CD14-positive monocyte (primary cell): ENCODE measurements at regions not wholly inside any gene's neighbourhood (a gene's known extent, or its start where the extent isn't known, plus 50 kb on each side); places are given as distances from the start of the nearest gene placed in this dataset.

Source experiments
- DNase-seq, 3 donors: peaks; one replicate each; pipeline ENCODE4 v3.0.0-alpha.2; 2011 to 2022
- H2AFZ ChIP-seq: 2 replicates; pipeline ENCODE4 v1.6.0; 2012; ENCODE audit warnings: mild to moderate bottlenecking, low read depth, low read length, inconsistent platforms; ENCODE audit not compliant: insufficient read depth, poor library complexity, severe bottlenecking
- H3K27ac ChIP-seq, 2 donors: 1 replicate in 1 of 2; 2 replicates in 1 of 2; pipeline ENCODE4 v1.5.1; 2012 to 2013; ENCODE audit warnings: low read length in 2 of 2, control low read depth in 1 of 2, inconsistent platforms in 1 of 2, low read depth in 1 of 2, mild to moderate bottlenecking in 1 of 2
- H3K27me3 ChIP-seq, 2 donors: one replicate each; pipeline versions ENCODE4 v1.6.0 to v1.6.1; 2011 to 2013; ENCODE audit warnings: low read length in 2 of 2; ENCODE audit not compliant: control insufficient read depth in 2 of 2, insufficient read depth in 2 of 2
- H3K36me3 ChIP-seq, 2 donors: replicated peaks in 1 of 2; 1 replicate in 1 of 2; 2 replicates in 1 of 2; pipeline versions ENCODE4 v1.5.1 to v1.6.1; 2012 to 2013; ENCODE audit warnings: low read length in 2 of 2, control low read depth in 1 of 2, inconsistent platforms in 1 of 2, mild to moderate bottlenecking in 1 of 2; ENCODE audit not compliant: insufficient read depth in 2 of 2, control insufficient read depth in 1 of 2
- H3K4me1 ChIP-seq, 2 donors: 1 replicate in 1 of 2; 2 replicates in 1 of 2; pipeline versions ENCODE4 v1.5.1 to v1.6.1; 2012 to 2013; ENCODE audit warnings: low read length in 2 of 2, control low read depth in 1 of 2, inconsistent platforms in 1 of 2, mild to moderate bottlenecking in 1 of 2, moderate library complexity in 1 of 2; ENCODE audit not compliant: insufficient read depth in 2 of 2, control insufficient read depth in 1 of 2
- H3K4me2 ChIP-seq: replicated peaks from 2 replicates; pipeline ENCODE3; 2012; ENCODE audit warnings: low read length, moderate library complexity, mild to moderate bottlenecking; ENCODE audit not compliant: poor library complexity, severe bottlenecking; ENCODE audit errors: extremely low read depth
- H3K4me3 ChIP-seq, 3 experiments: fragments of 200-600 bp in 1 of 3; sonication (generic) in 1 of 3; replicated peaks in 1 of 3; 1 replicate in 2 of 3; 2 replicates in 1 of 3; pipeline ENCODE4 v1.5.1; 2011 to 2013; ENCODE audit warnings: low read length in 3 of 3, mild to moderate bottlenecking in 3 of 3, control low read depth in 2 of 3, low read depth in 2 of 3, inconsistent platforms in 1 of 3, moderate library complexity in 1 of 3
- H3K79me2 ChIP-seq: 2 replicates; pipeline ENCODE4 v1.6.0; 2012; ENCODE audit warnings: mild to moderate bottlenecking, control low read depth, inconsistent platforms, low read length, moderate library complexity; ENCODE audit not compliant: insufficient read depth
- H3K9ac ChIP-seq: 2 replicates; pipeline ENCODE4 v1.6.0; 2017; ENCODE audit warnings: low read length, mild to moderate bottlenecking; ENCODE audit not compliant: insufficient read depth, poor library complexity, severe bottlenecking
- H3K9me3 ChIP-seq, 2 donors: replicated peaks in 1 of 2; 1 replicate in 1 of 2; 2 replicates in 1 of 2; pipeline versions ENCODE4 v1.5.1 to v1.6.1; 2012 to 2013; ENCODE audit warnings: low read length in 2 of 2, control low read depth in 1 of 2; ENCODE audit not compliant: control insufficient read depth in 1 of 2, insufficient read depth in 1 of 2
- H4K20me1 ChIP-seq: 2 replicates; pipeline ENCODE4 v1.6.0; 2012; ENCODE audit warnings: mild to moderate bottlenecking, low read length, control low read depth, moderate library complexity; ENCODE audit not compliant: insufficient read depth
- H3K27ac Mint-ChIP-seq, 7 donors: one replicate each; pipeline ENCODE4 v1.8.0; 2020; ENCODE audit warnings: mild to moderate bottlenecking in 7 of 7, mixed read lengths in 7 of 7, moderate library complexity in 6 of 7, inconsistent platforms in 2 of 7
- H3K27me3 Mint-ChIP-seq, 3 donors: one replicate each; pipeline ENCODE4 v1.8.0; 2021 to 2022; ENCODE audit warnings: low read depth in 3 of 3, mild to moderate bottlenecking in 3 of 3, mixed read lengths in 3 of 3, moderate library complexity in 3 of 3, inconsistent platforms in 1 of 3
- H3K36me3 Mint-ChIP-seq, 2 donors: one replicate each; pipeline ENCODE4 v1.8.0; 2020; ENCODE audit warnings: mixed read lengths in 2 of 2, inconsistent platforms in 1 of 2, mild to moderate bottlenecking in 1 of 2
- H3K4me1 Mint-ChIP-seq: one replicate; pipeline ENCODE4 v1.8.0; 2020; ENCODE audit warnings: mild to moderate bottlenecking, mixed read lengths
- H3K4me3 Mint-ChIP-seq, 2 donors: one replicate each; pipeline ENCODE4 v1.8.0; 2020; ENCODE audit warnings: mild to moderate bottlenecking in 2 of 2, mixed read lengths in 2 of 2, moderate library complexity in 1 of 2
- H3K9me3 Mint-ChIP-seq, 7 donors: one replicate each; pipeline ENCODE4 v1.8.0; 2020 to 2022; ENCODE audit warnings: mixed read lengths in 7 of 7, mild to moderate bottlenecking in 6 of 7, moderate library complexity in 6 of 7, inconsistent platforms in 2 of 7
- CTCF ChIP-seq: fragments of 200-600 bp; IDR thresholded peaks from one replicate; pipeline ENCODE4 v1.8.0; 2022; ENCODE audit warnings: antibody characterized with exemption, mild to moderate bottlenecking
- WGBS: methylation state at CpG from one replicate; pipeline ENCODE4 v1.1.5; 2013; ENCODE audit warnings: missing lambda C conversion rate; ENCODE audit not compliant: insufficient coverage; 5-methylcytosine and 5-hydroxymethylcytosine counted together
- intact Hi-C, 2 donors: fragments of 100-400 bp; cut with micrococcal nuclease; formaldehyde crosslinking; loops; one replicate each; pipeline versions ENCODE4 v1.15.0 to v1.15.1; 2023

- Histone ChIP-seq H3K36me3 (no peaks in the 10 kb centered on the region), H3K27ac (no peak overlapping the region), H3K9me3 (no peaks in the 10 kb centered on the region), H3K4me1 (no peaks in the 10 kb centered on the region), H3K4me2 (no peak overlapping the region), H2AFZ (no peak overlapping the region), H3K27me3 (no peaks in the 10 kb centered on the region), H4K20me1 (no peaks in the 10 kb centered on the region), H3K4me3 (no peak overlapping the region), H3K79me2 (no peaks in the 10 kb centered on the region), H3K9ac (no peak overlapping the region)
- Mint-ChIP-seq H3K9me3 (peaks cover 0 to 2% (median 0%) of the 10 kb centered on the region in 7 donors), H3K4me3 (no peak overlapping the region), H3K27me3 (peaks cover 0 to 4% (median 3%) of the 10 kb centered on the region in 3 donors), H3K36me3 (no peaks in the 10 kb centered on the region), H3K4me1 (no peaks in the 10 kb centered on the region), H3K27ac (no peak overlapping the region)
- intact Hi-C loops, result no loop called here
- TF ChIP-seq CTCF, result no peak
- DNase-seq, result no peak
- no CpG with 5 or more reads among the region's 1 CpG for WGBS
These were observed 67.3 kb upstream of the ANO1 start for GRCh38 chr11:70010774-70011173.

GRCh38 chr11:70012134-70012733, 65.9 kb upstream of the ANO1 start:
- H2AFZ ChIP-seq, result no peak overlapping the region
- intact Hi-C loops, result no loop called here
- H3K27ac ChIP-seq, result no peak overlapping the region
- Mint-ChIP-seq H3K27me3 (peaks cover 3 to 7% (median 3%) of the 10 kb centered on the region in 3 donors), H3K4me3 (no peak overlapping the region), H3K9me3 (peaks cover 0 to 1% (median 0%) of the 10 kb centered on the region in 7 donors), H3K36me3 (no peaks in the 10 kb centered on the region), H3K4me1 (peaks cover 2% of the 10 kb centered on the region), H3K27ac (no peak overlapping the region)
- H3K4me3 ChIP-seq, result no peak overlapping the region
- no peak overlapping the region for H3K4me2 ChIP-seq
- WGBS, result 72% methylated on average over 2 of the region's 2 CpGs
- H3K79me2 ChIP-seq, result no peaks in the 10 kb centered on the region
- no peaks in the 10 kb centered on the region for H3K4me1 ChIP-seq
- H3K9me3 ChIP-seq, result no peaks in the 10 kb centered on the region
- H4K20me1 ChIP-seq, result no peaks in the 10 kb centered on the region
- H3K9ac ChIP-seq, result no peak overlapping the region
- no peak for DNase-seq
- no peaks in the 10 kb centered on the region for H3K36me3 ChIP-seq
- no peak for TF ChIP-seq CTCF
- no peaks in the 10 kb centered on the region for H3K27me3 ChIP-seq
